Hindlimb muscle (tissue), 1 donor: ENCODE measurements at regions not wholly inside any gene's neighbourhood (a gene's known extent, or its start where the extent isn't known, plus 50 kb on each side); places are given as distances from the start of the nearest gene placed in this dataset.

Experiments
- DNase-seq: peaks from one replicate; pipeline ENCODE4 v3.0.0-alpha.2; 2013

GRCh38 chr18:55119434-55119833 is 160.2 kb upstream of the CCDC68 start:
- DNase-seq, result no peak

- DNase-seq, result no peak
Measured at GRCh38 chr18:55119016-55119415, 159.8 kb upstream of the CCDC68 start.

GRCh38 chr18:55116863-55117262 is 157.6 kb upstream of the CCDC68 start:
- DNase-seq, result no peak

- no peak for DNase-seq
Measured at GRCh38 chr18:55115606-55116005, 156.3 kb upstream of the CCDC68 start.

DNA sequence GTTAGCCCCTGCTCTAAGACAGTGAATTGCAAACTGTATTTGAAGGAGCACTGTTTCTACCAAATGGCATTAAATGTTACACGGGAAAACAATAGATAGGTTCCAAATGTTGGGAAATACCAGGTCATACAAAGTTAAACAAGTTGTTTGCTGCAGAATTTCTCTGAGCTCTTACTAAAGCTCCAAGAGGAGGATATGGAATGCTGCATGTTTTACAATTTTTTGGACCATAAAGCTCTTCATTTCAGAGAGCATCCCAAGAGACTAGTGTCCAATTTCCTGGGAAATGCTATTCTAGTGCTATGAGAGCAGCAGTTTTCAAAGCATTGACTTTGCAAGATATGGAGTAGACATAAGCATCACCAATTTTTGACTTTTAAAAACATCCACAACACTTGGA is 155.6 kb upstream of the CCDC68 start:
- peak; percentile 11 for DNase-seq

GRCh38 chr18:55113800-55114199 is 154.5 kb upstream of the CCDC68 start:
- DNase-seq, result no peak

DNA sequence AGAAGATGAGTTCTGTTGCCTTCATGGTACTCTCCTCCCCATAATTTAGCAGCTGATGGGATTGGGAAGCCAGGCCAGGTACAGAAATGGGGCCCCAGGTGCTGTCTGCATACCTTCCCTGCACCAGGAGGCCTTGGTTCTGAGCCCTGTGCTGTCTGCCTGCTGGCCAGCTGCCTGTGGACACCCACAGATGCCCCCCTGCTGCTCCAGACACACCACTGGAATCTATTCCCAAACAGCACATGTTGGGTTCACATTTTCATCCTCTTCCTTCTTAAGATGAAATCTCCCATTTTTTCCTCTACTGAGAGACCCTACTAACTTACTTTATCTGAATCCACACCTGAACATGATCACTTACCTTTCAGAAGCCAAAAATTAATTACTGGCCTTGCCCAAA is 152.0 kb upstream of the CCDC68 start:
- DNase-seq, result no peak

GRCh38 chr18:55110436-55110835 is 151.2 kb upstream of the CCDC68 start:
- peak; percentile 7 for DNase-seq

- DNase-seq, result no peak
Measured at GRCh38 chr18:55109818-55110414, 150.7 kb upstream of the CCDC68 start.

- DNase-seq, result no peak
Measured at GRCh38 chr18:55106906-55107305, 147.6 kb upstream of the CCDC68 start.

GRCh38 chr18:55106466-55106865 is 147.2 kb upstream of the CCDC68 start:
- DNase-seq, result no peak

- no peak for DNase-seq
Measured at GRCh38 chr18:55105873-55106272, 146.6 kb upstream of the CCDC68 start.

GRCh38 chr18:55102958-55103456 is 143.7 kb upstream of the CCDC68 start:
- DNase-seq, result no peak

DNA sequence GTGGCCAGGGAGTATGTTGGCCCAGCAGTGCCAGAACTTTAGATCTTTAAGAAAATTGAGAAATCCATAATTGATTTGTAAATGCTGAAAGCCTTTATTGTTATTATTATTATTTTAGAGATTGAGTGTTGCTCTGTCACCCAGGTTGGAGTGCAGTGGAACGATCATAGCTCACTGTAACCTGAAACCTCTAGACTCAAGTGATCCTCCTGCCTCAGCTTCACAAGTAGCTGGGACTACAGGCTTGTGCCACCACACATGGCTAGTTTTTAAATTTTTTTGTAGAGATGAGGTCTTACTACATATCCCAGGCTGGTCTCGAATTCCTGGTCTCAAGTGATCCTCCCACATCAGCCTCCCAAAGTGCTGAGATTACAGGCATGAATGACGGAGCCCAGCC is 143.2 kb upstream of the CCDC68 start:
- no peak for DNase-seq

- no peak for DNase-seq
Measured at GRCh38 chr18:55101458-55101824, 142.2 kb upstream of the CCDC68 start.

- DNase-seq, result no peak
Measured at GRCh38 chr18:55100817-55101457, 141.7 kb upstream of the CCDC68 start.

DNA sequence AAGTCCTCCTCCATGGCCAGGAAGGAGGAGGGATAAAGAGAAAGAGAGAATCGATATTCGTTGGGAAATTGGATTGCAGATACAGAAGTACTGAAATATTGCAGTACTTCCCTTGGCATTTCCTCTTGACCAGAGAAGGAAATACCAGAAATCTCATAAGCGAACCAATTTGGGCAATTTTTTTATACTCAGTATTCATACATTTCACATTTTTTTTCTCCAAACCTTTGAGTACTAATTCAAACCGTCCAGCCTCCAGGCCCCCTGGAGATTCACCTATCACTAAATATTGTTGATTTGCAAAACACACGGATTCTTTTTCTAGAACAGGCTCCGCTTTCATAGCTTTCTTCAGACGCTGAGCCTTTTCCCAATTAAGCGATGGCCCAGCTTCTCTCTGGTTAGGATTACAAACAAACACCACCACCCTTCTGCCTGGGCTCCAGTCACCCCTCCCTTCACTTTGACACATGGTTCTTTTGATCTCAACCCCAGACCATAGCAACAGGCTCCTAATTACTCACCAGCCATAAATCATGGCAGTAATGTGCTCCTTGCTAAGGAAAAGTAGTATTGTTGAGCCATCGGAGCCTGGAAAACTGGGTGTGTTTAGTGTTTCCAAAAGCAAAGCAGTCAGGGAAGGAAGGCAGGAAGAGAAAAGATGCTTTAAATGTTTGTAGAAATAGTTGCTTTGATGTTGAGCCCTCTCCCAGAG is 138.4 kb upstream of the CCDC68 start:
- DNase-seq, result no peak

DNA sequence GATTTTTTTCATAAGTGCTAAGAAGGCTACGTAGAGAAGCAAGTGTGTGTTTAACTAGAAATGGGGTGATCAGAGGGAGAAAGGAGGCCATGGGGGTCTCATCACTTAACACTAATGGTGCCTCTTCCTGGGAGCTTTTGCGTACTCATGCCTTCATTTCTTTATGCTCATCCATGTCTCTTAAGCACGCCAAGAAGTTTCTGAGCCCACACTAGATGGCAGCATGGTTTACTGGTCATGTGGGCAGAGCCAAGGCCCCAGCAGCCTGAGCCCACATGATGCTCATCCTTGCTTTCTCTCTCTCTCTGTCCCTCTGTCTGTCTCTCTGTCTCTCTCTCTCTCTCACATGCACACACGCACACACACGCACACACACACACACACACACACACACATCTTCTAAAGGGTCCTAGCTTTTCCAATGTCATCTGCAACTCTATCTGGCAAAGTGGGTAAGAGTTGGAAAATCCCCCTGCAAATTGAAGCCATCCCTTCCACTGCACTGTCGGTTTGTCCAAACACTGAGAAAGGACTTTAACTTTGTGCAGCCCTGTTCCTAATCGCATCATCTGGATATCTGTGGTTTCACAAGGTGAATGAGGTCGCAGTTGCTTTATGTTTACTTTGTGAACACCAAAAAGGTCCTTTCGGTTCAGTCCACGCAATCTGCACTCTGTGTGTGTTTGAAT is 137.1 kb upstream of the CCDC68 start:
- peak; percentile 34 for DNase-seq

- DNase-seq, result no peak
Measured at GRCh38 chr18:55095584-55095983, 136.3 kb upstream of the CCDC68 start.

GRCh38 chr18:55093808-55094207 is 134.5 kb upstream of the CCDC68 start:
- no peak for DNase-seq

DNA sequence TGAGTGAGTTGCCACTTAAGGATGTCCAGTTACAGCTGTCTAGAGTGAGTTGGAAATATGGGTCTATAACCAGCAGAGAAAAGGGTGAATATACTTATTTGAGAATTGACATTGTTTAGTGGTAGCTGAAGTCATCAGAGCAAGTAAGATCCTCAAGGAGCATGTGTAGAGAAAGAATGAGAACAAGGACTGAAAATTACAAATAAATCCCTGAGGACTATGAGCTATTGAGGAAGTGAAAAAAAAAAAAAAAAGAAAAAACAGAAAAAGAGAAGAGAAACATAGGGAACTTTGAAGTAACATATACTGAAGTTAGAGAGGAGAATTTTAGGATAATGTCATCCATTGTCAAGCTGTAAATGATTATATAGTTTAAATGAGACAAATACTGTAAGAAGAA is 134.0 kb upstream of the CCDC68 start:
- DNase-seq, result no peak

- DNase-seq, result no peak
Measured at GRCh38 chr18:55092166-55092565, 132.9 kb upstream of the CCDC68 start.

DNA sequence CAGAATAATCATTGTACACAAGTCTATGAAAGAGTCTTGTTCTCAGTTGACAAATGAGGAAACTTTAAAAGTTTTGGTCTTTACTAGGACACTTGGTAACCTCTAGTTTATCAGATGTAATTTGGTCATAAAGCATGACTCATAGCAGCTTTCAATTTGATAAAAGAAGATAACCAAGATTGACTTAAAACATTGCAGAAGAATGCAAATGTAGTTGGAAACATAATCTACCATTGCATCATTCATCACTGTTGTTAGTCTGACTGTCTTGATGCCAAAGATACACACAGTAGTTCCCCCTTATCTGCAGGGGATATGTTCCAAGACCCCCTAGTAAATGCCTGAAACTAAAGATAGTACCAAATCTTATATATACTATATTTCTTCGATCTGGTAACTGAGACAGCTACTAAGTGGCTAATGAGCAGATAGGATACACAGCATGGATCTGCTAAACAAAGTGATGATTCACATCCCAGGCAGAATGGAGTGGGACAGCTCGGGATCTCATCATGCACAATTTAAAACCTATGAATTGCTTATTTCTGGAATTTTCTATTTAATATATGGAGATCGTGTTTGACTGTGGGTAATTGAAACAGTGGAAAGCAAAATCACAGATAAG is 131.4 kb upstream of the CCDC68 start:
- no peak for DNase-seq
